ENCODE measurements at regions not wholly inside any gene's neighbourhood (a gene's known extent, or its start where the extent isn't known, plus 50 kb on each side); places are given as distances from the start of the nearest gene placed in this dataset.

- TF ChIP-seq CTCF (IDR thresholded peaks at IDR 0.05; ENCODE audit: low read depth, low read length) (no peak), EZH2phosphoT487 (IDR thresholded peaks at IDR 0.05; ENCODE audit: low read depth) (no peak)
Measured at GRCh38 chrY:7979770-7980169, 1068.2 kb upstream of the AMELY start.

All from OCI-LY3 (cell line).